Adrenal gland (tissue), 9 donors: ENCODE measurements at regions not wholly inside any gene's neighbourhood (a gene's known extent, or its start where the extent isn't known, plus 50 kb on each side); places are given as distances from the start of the nearest gene placed in this dataset.

ENCODE experiments used
- DNase-seq, 7 donors: peaks; one replicate each; pipeline ENCODE4 v3.0.0-alpha.2; 2019 to 2020
- H3K27ac ChIP-seq, 5 donors: fragments of 200-600 bp; sonication (generic) in 4 of 5; 1 replicate in 3 of 5; 2 replicates in 2 of 5; pipeline versions ENCODE4 v1.5.1 to v1.8.0; 2016 to 2020; ENCODE audit warnings: mild to moderate bottlenecking in 1 of 5
- H3K27me3 ChIP-seq: fragments of 200-600 bp; 2 replicates; pipeline ENCODE4 v1.8.0; 2021
- H3K36me3 ChIP-seq, 2 donors: fragments of 200-600 bp; replicated peaks in 1 of 2; 1 replicate in 1 of 2; 2 replicates in 1 of 2; pipeline versions ENCODE4 v1.5.1 to v1.8.0; 2018 to 2022
- H3K4me1 ChIP-seq, 2 donors: fragments of 200-600 bp; replicated peaks in 1 of 2; 1 replicate in 1 of 2; 2 replicates in 1 of 2; pipeline versions ENCODE4 v1.5.1 to v1.8.0; 2018 to 2021
- H3K4me3 ChIP-seq, 4 donors: fragments of 200-600 bp; sonication (generic) in 3 of 4; one replicate each; pipeline ENCODE4 v1.5.1; 2016 to 2018
- H3K9me3 ChIP-seq, 3 donors: fragments of 200-600 bp; sonication (generic) in 1 of 3; replicated peaks in 1 of 3; 1 replicate in 2 of 3; 2 replicates in 1 of 3; pipeline versions ENCODE4 v1.5.1 to v1.8.0; 2016 to 2021
- POLR2A ChIP-seq, 2 donors: fragments of 450-650 bp; IDR thresholded peaks; one replicate each; pipeline ENCODE4 v1.6.1; 2017; ENCODE audit warnings: antibody characterized with exemption in 2 of 2, mild to moderate bottlenecking in 2 of 2, moderate library complexity in 1 of 2
- WGBS, 4 donors: extraction: QIAGEN DNeasy Blood & Tissue Kit in 2 of 4; methylation state at CpG; one replicate each; pipeline versions ENCODE4 v1.1.5 to v1.1.7; 2013 to 2017; 5-methylcytosine and 5-hydroxymethylcytosine counted together
- intact Hi-C, 2 donors: fragments of 100-400 bp; cut with DNase I; formaldehyde crosslinking; loops; one replicate each; pipeline versions ENCODE4 v1.14.1 to v1.15.0; 2022 to 2023
- TF ChIP-seq, protein P1 (sequence below), 6 experiments: fragments of 450-650 bp in 4 of 6; fragments of 200-600 bp in 2 of 6; sonication (generic) in 1 of 6; IDR thresholded peaks; 1 replicate in 5 of 6; 2 replicates in 1 of 6; pipeline versions ENCODE4 v1.5.1 to v1.8.0; 2016 to 2021; ENCODE audit warnings: antibody characterized with exemption in 6 of 6, mild to moderate bottlenecking in 2 of 6, moderate library complexity in 1 of 6
- donor health status: healthy with polysubstance abuse.
- donor health status: Bipolar disorder and iron deficiency.
- donor health status: DM: yes; HTN: yes; CAD: no.
- donor health status: DM: no; HTN: no; CAD: no.
- donor health status: DM: no; HTN: no; CAD: no.

- 78 to 95% (median 83%) methylated on average over 4 of the region's 4 CpGs for WGBS, 4 donors
- H3K36me3 ChIP-seq, result no peaks in the 10 kb centered on the region
- no peak overlapping the region for H3K4me3 ChIP-seq
- intact Hi-C loops, result no loop called here
- H3K27me3 ChIP-seq, result no peaks in the 10 kb centered on the region
- TF ChIP-seq, protein P1, sequence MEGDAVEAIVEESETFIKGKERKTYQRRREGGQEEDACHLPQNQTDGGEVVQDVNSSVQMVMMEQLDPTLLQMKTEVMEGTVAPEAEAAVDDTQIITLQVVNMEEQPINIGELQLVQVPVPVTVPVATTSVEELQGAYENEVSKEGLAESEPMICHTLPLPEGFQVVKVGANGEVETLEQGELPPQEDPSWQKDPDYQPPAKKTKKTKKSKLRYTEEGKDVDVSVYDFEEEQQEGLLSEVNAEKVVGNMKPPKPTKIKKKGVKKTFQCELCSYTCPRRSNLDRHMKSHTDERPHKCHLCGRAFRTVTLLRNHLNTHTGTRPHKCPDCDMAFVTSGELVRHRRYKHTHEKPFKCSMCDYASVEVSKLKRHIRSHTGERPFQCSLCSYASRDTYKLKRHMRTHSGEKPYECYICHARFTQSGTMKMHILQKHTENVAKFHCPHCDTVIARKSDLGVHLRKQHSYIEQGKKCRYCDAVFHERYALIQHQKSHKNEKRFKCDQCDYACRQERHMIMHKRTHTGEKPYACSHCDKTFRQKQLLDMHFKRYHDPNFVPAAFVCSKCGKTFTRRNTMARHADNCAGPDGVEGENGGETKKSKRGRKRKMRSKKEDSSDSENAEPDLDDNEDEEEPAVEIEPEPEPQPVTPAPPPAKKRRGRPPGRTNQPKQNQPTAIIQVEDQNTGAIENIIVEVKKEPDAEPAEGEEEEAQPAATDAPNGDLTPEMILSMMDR (IDR thresholded peaks at IDR 0.05), result no peak
- TF ChIP-seq POLR2A (IDR thresholded peaks at IDR 0.05), result no peak
- H3K4me1 ChIP-seq, result no peaks in the 10 kb centered on the region
- no peak for DNase-seq
- no peaks in the 10 kb centered on the region for H3K9me3 ChIP-seq
- no peak overlapping the region for H3K27ac ChIP-seq
Measured at GRCh38 chr13:112000888-112001287, 66.1 kb upstream of the SOX1 start.

- Histone ChIP-seq H3K36me3 (no peaks in the 10 kb centered on the region), H3K9me3 (no peaks in the 10 kb centered on the region), H3K27ac (no peak overlapping the region), H3K4me3 (no peak overlapping the region), H3K4me1 (no peaks in the 10 kb centered on the region), H3K27me3 (no peaks in the 10 kb centered on the region)
- no peak for TF ChIP-seq POLR2A (IDR thresholded peaks at IDR 0.05)
- TF ChIP-seq, protein P1 (IDR thresholded peaks at IDR 0.05), result no peak
- DNase-seq, result no peak
- WGBS, 4 donors, result 78 to 85% (median 78%) methylated on average over 5 of the region's 5 CpGs
- intact Hi-C loops, result no loop called here
Measured at GRCh38 chr13:112001571-112001970, 65.4 kb upstream of the SOX1 start.

DNA sequence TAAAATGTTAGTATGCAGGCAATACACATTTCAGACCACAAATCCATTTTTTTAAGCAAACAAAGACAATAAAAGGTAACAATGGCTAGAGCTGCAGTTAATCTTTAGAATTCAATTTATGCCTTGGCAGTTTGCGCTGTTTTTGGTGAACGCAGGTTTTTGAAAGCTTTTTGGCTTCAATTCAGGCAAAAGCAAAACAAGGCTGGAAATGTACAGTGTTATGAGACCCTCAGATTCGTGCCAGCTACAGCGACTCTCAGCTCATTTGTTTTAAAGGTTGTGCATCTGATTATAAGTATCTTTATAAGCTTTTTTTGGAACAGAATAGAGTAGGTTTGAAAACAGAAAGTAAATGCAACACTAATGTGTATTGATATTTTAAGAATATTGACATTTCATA, 63.6 kb upstream of the SOX1 start:
- no peaks in the 10 kb centered on the region for H3K27me3 ChIP-seq
- intact Hi-C loops, result no loop called here
- 68 to 79% (median 74%) methylated on average over 4 of the region's 4 CpGs for WGBS, 4 donors
- DNase-seq, result no peak
- H3K9me3 ChIP-seq, result no peaks in the 10 kb centered on the region
- no peaks in the 10 kb centered on the region for H3K4me1 ChIP-seq
- TF ChIP-seq, protein P1 (IDR thresholded peaks at IDR 0.05), result no peak
- no peak for TF ChIP-seq POLR2A (IDR thresholded peaks at IDR 0.05)
- H3K4me3 ChIP-seq, result no peak overlapping the region
- no peak overlapping the region for H3K27ac ChIP-seq
- H3K36me3 ChIP-seq, result no peaks in the 10 kb centered on the region

DNA sequence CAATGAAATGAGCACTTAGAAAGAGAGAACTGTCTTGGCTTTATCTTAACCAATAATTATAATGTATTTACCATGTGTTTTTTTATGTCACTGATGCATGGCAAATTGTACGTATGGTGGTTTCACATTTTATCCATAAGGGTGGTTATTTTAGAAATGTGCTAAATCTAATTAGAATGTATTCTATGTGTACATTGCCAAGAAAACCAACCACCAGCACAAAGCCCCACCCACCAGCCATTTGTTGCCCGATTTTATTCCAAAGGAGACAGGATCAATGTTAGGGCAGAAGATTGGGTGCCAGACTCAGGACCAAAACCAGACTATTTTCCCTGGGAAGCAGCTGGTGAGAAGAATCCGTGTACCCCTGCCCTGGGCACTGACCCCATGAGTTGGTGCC, 63.0 kb upstream of the SOX1 start:
- intact Hi-C loops, result no loop called here
- H3K27me3 ChIP-seq, result no peaks in the 10 kb centered on the region
- no peaks in the 10 kb centered on the region for H3K36me3 ChIP-seq
- no peak for DNase-seq
- H3K9me3 ChIP-seq, result no peaks in the 10 kb centered on the region
- no peak overlapping the region for H3K4me3 ChIP-seq
- WGBS, 4 donors, result 64 to 79% (median 68%) methylated on average over 2 to 3 of the region's 3 CpGs
- H3K27ac ChIP-seq, result no peak overlapping the region
- no peaks in the 10 kb centered on the region for H3K4me1 ChIP-seq
- TF ChIP-seq POLR2A (IDR thresholded peaks at IDR 0.05), result no peak
- TF ChIP-seq, protein P1 (IDR thresholded peaks at IDR 0.05), result no peak
